Mucosa of stomach (tissue), 1 donor: ENCODE measurements at regions not wholly inside any gene's neighbourhood (a gene's known extent, or its start where the extent isn't known, plus 50 kb on each side); places are given as distances from the start of the nearest gene placed in this dataset.

Source experiments
- H3K27me3 ChIP-seq: one replicate; pipeline ENCODE4 v1.7.0; 2013; ENCODE audit warnings: mild to moderate bottlenecking, low read length; ENCODE audit not compliant: control insufficient read depth, insufficient read depth
- H3K36me3 ChIP-seq: one replicate; pipeline ENCODE4 v1.7.0; 2013; ENCODE audit warnings: low read length; ENCODE audit not compliant: control insufficient read depth, insufficient read depth
- H3K4me1 ChIP-seq: one replicate; pipeline ENCODE4 v1.7.0; 2013; ENCODE audit warnings: mild to moderate bottlenecking, low read length; ENCODE audit not compliant: control insufficient read depth, insufficient read depth
- H3K4me3 ChIP-seq: one replicate; pipeline ENCODE4 v1.7.0; 2013; ENCODE audit warnings: low read length
- H3K9ac ChIP-seq: one replicate; pipeline ENCODE4 v1.7.0; 2013; ENCODE audit warnings: mild to moderate bottlenecking, low read length, moderate library complexity
- H3K9me3 ChIP-seq: one replicate; pipeline ENCODE4 v1.7.0; 2013; ENCODE audit warnings: mild to moderate bottlenecking, low read length, moderate library complexity; ENCODE audit not compliant: control insufficient read depth
- donor health status: Pancreatic carcinoma.

GRCh38 chr13:64420181-64420580 lies 2810.0 kb downstream of the PCDH9 start:
- no peak overlapping the region for H3K9ac ChIP-seq
- no peaks in the 10 kb centered on the region for H3K27me3 ChIP-seq
- H3K4me1 ChIP-seq = no peaks in the 10 kb centered on the region

GRCh38 chr13:64417581-64417980 lies 2812.6 kb downstream of the PCDH9 start:
- H3K27me3 ChIP-seq = no peaks in the 10 kb centered on the region
- H3K9me3 ChIP-seq = no peaks in the 10 kb centered on the region
- no peaks in the 10 kb centered on the region for H3K36me3 ChIP-seq
- no peak overlapping the region for H3K9ac ChIP-seq
- H3K4me1 ChIP-seq = no peaks in the 10 kb centered on the region
- no peak overlapping the region for H3K4me3 ChIP-seq

More at GRCh38 chr13:64420181-64420580, 2810.0 kb downstream of the PCDH9 start:
- no peaks in the 10 kb centered on the region for H3K36me3 ChIP-seq
- H3K9me3 ChIP-seq = no peaks in the 10 kb centered on the region
- no peak overlapping the region for H3K4me3 ChIP-seq

GRCh38 chr13:64414381-64414780 lies 2815.8 kb downstream of the PCDH9 start:
- no peaks in the 10 kb centered on the region for H3K4me1 ChIP-seq
- no peaks in the 10 kb centered on the region for H3K36me3 ChIP-seq
- no peaks in the 10 kb centered on the region for H3K9me3 ChIP-seq
- H3K9ac ChIP-seq = no peak overlapping the region
- H3K4me3 ChIP-seq = no peak overlapping the region
- no peaks in the 10 kb centered on the region for H3K27me3 ChIP-seq

GRCh38 chr13:64413529-64413928 lies 2816.6 kb downstream of the PCDH9 start:
- Histone ChIP-seq H3K4me1 (no peaks in the 10 kb centered on the region), H3K9ac (no peak overlapping the region), H3K27me3 (no peaks in the 10 kb centered on the region), H3K9me3 (no peaks in the 10 kb centered on the region), H3K36me3 (no peaks in the 10 kb centered on the region), H3K4me3 (no peak overlapping the region)

GRCh38 chr13:64410276-64411053 lies 2819.7 kb downstream of the PCDH9 start:
- Histone ChIP-seq H3K9me3 (no peaks in the 10 kb centered on the region), H3K36me3 (no peaks in the 10 kb centered on the region), H3K4me3 (no peak overlapping the region), H3K4me1 (no peaks in the 10 kb centered on the region), H3K27me3 (no peaks in the 10 kb centered on the region), H3K9ac (no peak overlapping the region)

GRCh38 chr13:64397701-64398100 lies 2832.4 kb downstream of the PCDH9 start:
- Histone ChIP-seq H3K36me3 (no peaks in the 10 kb centered on the region), H3K9me3 (no peaks in the 10 kb centered on the region), H3K4me3 (no peak overlapping the region)

GRCh38 chr13:64377606-64378005 lies 2852.5 kb downstream of the PCDH9 start:
- no peak overlapping the region for H3K9ac ChIP-seq
- H3K4me3 ChIP-seq = no peak overlapping the region
- H3K27me3 ChIP-seq = no peaks in the 10 kb centered on the region
- no peaks in the 10 kb centered on the region for H3K4me1 ChIP-seq
- no peaks in the 10 kb centered on the region for H3K36me3 ChIP-seq
- no peaks in the 10 kb centered on the region for H3K9me3 ChIP-seq

More at GRCh38 chr13:64397701-64398100, 2832.4 kb downstream of the PCDH9 start:
- Histone ChIP-seq H3K27me3 (no peaks in the 10 kb centered on the region), H3K9ac (no peak overlapping the region), H3K4me1 (no peaks in the 10 kb centered on the region)

GRCh38 chr13:64371461-64371860 lies 2858.7 kb downstream of the PCDH9 start:
- no peaks in the 10 kb centered on the region for H3K9me3 ChIP-seq
- H3K4me3 ChIP-seq = no peak overlapping the region
- H3K36me3 ChIP-seq = no peaks in the 10 kb centered on the region
- no peaks in the 10 kb centered on the region for H3K4me1 ChIP-seq
- H3K9ac ChIP-seq = no peak overlapping the region
- H3K27me3 ChIP-seq = no peaks in the 10 kb centered on the region

- Histone ChIP-seq H3K9me3 (no peaks in the 10 kb centered on the region), H3K4me3 (no peak overlapping the region), H3K9ac (no peak overlapping the region), H3K36me3 (no peaks in the 10 kb centered on the region), H3K4me1 (no peaks in the 10 kb centered on the region), H3K27me3 (no peaks in the 10 kb centered on the region)
Measured at GRCh38 chr13:64371045-64371444, 2859.1 kb downstream of the PCDH9 start.

GRCh38 chr13:64369121-64369520 lies 2861.0 kb downstream of the PCDH9 start:
- H3K27me3 ChIP-seq = no peaks in the 10 kb centered on the region
- H3K9ac ChIP-seq = no peak overlapping the region
- no peaks in the 10 kb centered on the region for H3K9me3 ChIP-seq
- no peak overlapping the region for H3K4me3 ChIP-seq
- no peaks in the 10 kb centered on the region for H3K36me3 ChIP-seq
- no peaks in the 10 kb centered on the region for H3K4me1 ChIP-seq

- Histone ChIP-seq H3K9me3 (no peaks in the 10 kb centered on the region), H3K9ac (no peak overlapping the region), H3K36me3 (no peaks in the 10 kb centered on the region), H3K4me3 (no peak overlapping the region), H3K4me1 (no peaks in the 10 kb centered on the region), H3K27me3 (no peaks in the 10 kb centered on the region)
Measured at GRCh38 chr13:64362564-64362963, 2867.6 kb downstream of the PCDH9 start.

- Histone ChIP-seq H3K9me3 (no peaks in the 10 kb centered on the region), H3K36me3 (no peaks in the 10 kb centered on the region), H3K27me3 (no peaks in the 10 kb centered on the region), H3K4me1 (no peaks in the 10 kb centered on the region), H3K4me3 (no peak overlapping the region), H3K9ac (no peak overlapping the region)
Measured at GRCh38 chr13:64347664-64348063, 2882.5 kb downstream of the PCDH9 start.
